PC-3 (cell line): ENCODE measurements at regions not wholly inside any gene's neighbourhood (a gene's known extent, or its start where the extent isn't known, plus 50 kb on each side); places are given as distances from the start of the nearest gene placed in this dataset.

Experiments used
- ATAC-seq: fragments of 200-7000 bp; cut with Tn5 transposase; 2 replicates; pipeline ENCODE4 v1.9.1; 2020; ENCODE audit warnings: mild to moderate bottlenecking, moderate library complexity
- BruUV-seq: library from RNA; stranded (reverse); fragments of 400-500 nt; replicated peaks from 2 replicates; lab custom pipeline; 2021; lab: Mats Ljungman, UMichigan
- CTCF ChIA-PET: fragments of 300-600 bp; sonication (Branson Sonifier 250); formaldehyde crosslinking; loops from one replicate; lab custom pipeline; 2022; ENCODE audit warnings: antibody characterized with exemption; lab: Charles Lee
- POLR2A ChIA-PET: fragments of 300-600 bp; sonication (Branson Sonifier 250); formaldehyde crosslinking; loops from one replicate; lab custom pipeline; 2022; ENCODE audit warnings: antibody characterized with exemption; ENCODE audit not compliant: unreplicated experiment; lab: Charles Lee
- DNase-seq: peaks from one replicate; pipeline ENCODE4 v3.0.0-alpha.2; 2015
- H2AFZ ChIP-seq: fragments of 300-600 bp; sonication (generic); 2 replicates; pipeline ENCODE4 v1.6.0; 2016; ENCODE audit warnings: antibody characterized with exemption, low read length
- H3F3A ChIP-seq: fragments of 300-600 bp; sonication (generic); one replicate; pipeline ENCODE4 v1.6.0; 2017; ENCODE audit warnings: antibody characterized with exemption, low read length, control low read depth, mild to moderate bottlenecking; ENCODE audit not compliant: unreplicated experiment
- H3K27ac ChIP-seq: fragments of 300-600 bp; sonication (generic); 2 replicates; pipeline ENCODE4 v1.5.1; 2016; ENCODE audit warnings: mild to moderate bottlenecking, low read length
- H3K27me3 ChIP-seq: fragments of 300-600 bp; sonication (generic); 2 replicates; pipeline ENCODE4 v1.6.1; 2016; ENCODE audit warnings: low read length, mixed read lengths
- H3K36me3 ChIP-seq: fragments of 300-600 bp; sonication (generic); 2 replicates; pipeline ENCODE4 v1.6.1; 2016; ENCODE audit warnings: low read depth, mixed run types, low read length, mixed read lengths
- H3K4me1 ChIP-seq: fragments of 300-600 bp; sonication (generic); 2 replicates; pipeline ENCODE4 v1.5.1; 2016; ENCODE audit warnings: low read length; ENCODE audit not compliant: insufficient read depth
- H3K4me2 ChIP-seq: fragments of 300-600 bp; sonication (generic); 2 replicates; pipeline ENCODE4 v1.6.0; 2016; ENCODE audit warnings: low read length
- H3K4me3 ChIP-seq: fragments of 300-600 bp; sonication (generic); 2 replicates; pipeline ENCODE4 v1.5.1; 2016; ENCODE audit warnings: mild to moderate bottlenecking, low read length, mixed read lengths
- H3K79me2 ChIP-seq: fragments of 300-600 bp; sonication (generic); 2 replicates; pipeline ENCODE4 v1.6.1; 2017; ENCODE audit warnings: low read length, mixed read lengths
- H3K9ac ChIP-seq: fragments of 300-600 bp; sonication (generic); 2 replicates; pipeline ENCODE4 v1.6.0; 2016; ENCODE audit warnings: mild to moderate bottlenecking, low read length
- H3K9me2 ChIP-seq: fragments of 300-600 bp; sonication (generic); replicated peaks from 2 replicates; pipeline ENCODE4 v1.6.1; 2016; ENCODE audit warnings: mixed run types, low read length, mixed read lengths
- H3K9me3 ChIP-seq: fragments of 300-600 bp; sonication (generic); 2 replicates; pipeline ENCODE4 v1.6.1; 2016; ENCODE audit warnings: low read length, mixed read lengths
- H4K20me1 ChIP-seq: fragments of 300-600 bp; sonication (generic); 2 replicates; pipeline ENCODE4 v1.6.1; 2016; ENCODE audit warnings: low read length, mixed read lengths
- CTCF ChIP-seq: fragments of 300-600 bp; sonication (generic); conservative IDR thresholded peaks from 2 replicates; pipeline ENCODE4 v1.5.1; 2017; ENCODE audit warnings: antibody characterized with exemption, low read depth, mild to moderate bottlenecking, low read length
- EZH2 ChIP-seq: fragments of 300-600 bp; sonication (generic); IDR thresholded peaks from one replicate; pipeline ENCODE4 v1.6.1; 2017; ENCODE audit warnings: antibody characterized with exemption, mild to moderate bottlenecking, low read length; ENCODE audit not compliant: unreplicated experiment
- EZH2phosphoT487 ChIP-seq: fragments of 300-600 bp; sonication (generic); IDR thresholded peaks from 2 replicates; pipeline ENCODE4 v1.6.1; 2018; ENCODE audit warnings: mild to moderate bottlenecking, antibody characterized with exemption, low read length, borderline replicate concordance
- intact Hi-C: fragments of 100-400 bp; cut with micrococcal nuclease; formaldehyde crosslinking; loops from 2 replicates; pipeline ENCODE4 v1.9.0; 2023

- H3K27me3 ChIP-seq: no peaks in the 10 kb centered on the region
- peak; percentile 99 for DNase-seq
- H3K79me2 ChIP-seq: no peaks in the 10 kb centered on the region
- TF ChIP-seq EZH2: no peak
- TF ChIP-seq CTCF: peak; percentile 100
- ChIA-PET POLR2A (interaction anchor here (0.5 to 0.9 kb wide), 2 partner anchors 231 to 944 kb away, joined by 5 to 6 read pairs; no protein-coding TSS in a partner anchor), CTCF (interaction anchor here (0.6 to 4.5 kb wide), 16 partner anchors 78 to 762 kb away, joined by 3 to 46 read pairs (median 4); no protein-coding TSS in a partner anchor)
- peaks cover 34% of the 10 kb centered on the region for H3K4me1 ChIP-seq
- no peaks in the 10 kb centered on the region for H3K9me3 ChIP-seq
- H3K4me2 ChIP-seq: peak overlapping the region; percentile 57
- H3K9me2 ChIP-seq: no peaks in the 10 kb centered on the region
- intact Hi-C loops: loop anchor here (1.0 to 10.0 kb wide), 9 partner anchors 78 to 1330 kb away; partner anchors contain the start of gene KLHL20
- H3K9ac ChIP-seq: no peak overlapping the region
- H3K27ac ChIP-seq: no peak overlapping the region
- peaks cover 5% of the 10 kb centered on the region; the same call in 1 of the 2 replicates for H4K20me1 ChIP-seq
- H3K4me3 ChIP-seq: no peak overlapping the region
- BruUV-seq: no TSS peak
- peaks cover 6% of the 10 kb centered on the region for H3F3A ChIP-seq
- peak; percentile 27 for ATAC-seq
- no peaks in the 10 kb centered on the region for H3K36me3 ChIP-seq
- H2AFZ ChIP-seq: peak overlapping the region; percentile 19; the same call in 1 of the 2 replicates
Measured at GRCh38 chr1:172745014-172745413, 86.1 kb downstream of the FASLG start.

- Histone ChIP-seq H3K27me3 (no peaks in the 10 kb centered on the region), H3K4me3 (peak overlapping the region; percentile 5; the same call in 1 of the 2 replicates), H3K79me2 (no peaks in the 10 kb centered on the region), H3F3A (peaks cover 6% of the 10 kb centered on the region), H3K27ac (peak overlapping the region; percentile 68), H3K9me2 (no peaks in the 10 kb centered on the region), H3K4me1 (peaks cover 34% of the 10 kb centered on the region), H3K9ac (peak overlapping the region; percentile 7), H3K4me2 (peak overlapping the region; percentile 57), H4K20me1 (peaks cover 5% of the 10 kb centered on the region; the same call in 1 of the 2 replicates), H3K9me3 (no peaks in the 10 kb centered on the region), H3K36me3 (no peaks in the 10 kb centered on the region), H2AFZ (no peak overlapping the region)
- no TSS peak for BruUV-seq
- peak; percentile 91 for ATAC-seq
- DNase-seq: peak; percentile 100
- CTCF ChIA-PET: interaction anchor here (0.5 to 4.5 kb wide), 16 partner anchors 16 to 943 kb away, joined by 3 to 46 read pairs (median 3); no protein-coding TSS in a partner anchor
- peak; percentile 97 for TF ChIP-seq EZH2phosphoT487
- TF ChIP-seq CTCF: no peak
- intact Hi-C loops: loop anchor here (1.0 to 10.0 kb wide), 16 partner anchors 30 to 1328 kb away; partner anchors contain the start of genes CENPL, DARS2, KLHL20 and PRDX6
- POLR2A ChIA-PET: interaction anchor here (0.6 to 1.4 kb wide), 9 partner anchors 9 to 759 kb away, joined by 3 to 23 read pairs (median 4); no protein-coding TSS in a partner anchor
Measured at GRCh38 chr1:172746091-172746949, 87.4 kb downstream of the FASLG start.
